ENCODE measurements at regions not wholly inside any gene's neighbourhood (a gene's known extent, or its start where the extent isn't known, plus 50 kb on each side); places are given as distances from the start of the nearest gene placed in this dataset.

DNA sequence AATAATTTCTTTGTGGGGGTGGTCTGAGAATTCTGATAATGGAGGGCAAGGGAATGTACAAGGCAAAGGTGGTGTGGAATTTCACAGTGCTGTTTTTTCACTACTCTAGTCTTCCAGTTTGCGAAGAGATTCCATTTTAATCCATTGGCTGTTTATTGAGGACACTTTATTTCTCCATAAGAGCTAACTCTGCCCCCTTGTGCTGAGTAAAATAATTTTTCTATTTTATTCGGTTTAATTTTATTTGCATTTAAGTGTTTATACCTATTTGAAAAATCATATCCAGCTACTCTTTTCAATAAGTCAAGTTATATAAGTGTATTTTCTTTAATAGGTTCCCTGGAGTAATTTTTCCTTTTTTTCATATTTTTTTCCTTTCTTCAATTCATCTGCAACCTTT, 840.1 kb downstream of the TUSC7 start:
- Histone ChIP-seq H3K27me3 (ENCODE audit: control insufficient read depth, insufficient read depth, low read length) (no peaks in the 10 kb centered on the region), H3K4me3 (ENCODE audit: low read length in 3 of 3) (no peak overlapping the region), H3K4me1 (ENCODE audit: control insufficient read depth in 2 of 3, insufficient read depth in 2 of 3, low read depth in 1 of 3, low read length in 3 of 3) (no peaks in the 10 kb centered on the region), H3K27ac (ENCODE audit: low read depth in 2 of 2, low read length in 2 of 2) (no peak overlapping the region), H3K9me3 (ENCODE audit: control insufficient read depth in 2 of 3, insufficient read depth in 1 of 3, low read length in 3 of 3) (no peaks in the 10 kb centered on the region), H3K36me3 (ENCODE audit: control insufficient read depth in 2 of 3, insufficient read depth in 3 of 3, low read length in 3 of 3) (no peaks in the 10 kb centered on the region), H3K9ac (ENCODE audit: low read length in 3 of 3) (no peak overlapping the region)
- TF ChIP-seq, protein P1, sequence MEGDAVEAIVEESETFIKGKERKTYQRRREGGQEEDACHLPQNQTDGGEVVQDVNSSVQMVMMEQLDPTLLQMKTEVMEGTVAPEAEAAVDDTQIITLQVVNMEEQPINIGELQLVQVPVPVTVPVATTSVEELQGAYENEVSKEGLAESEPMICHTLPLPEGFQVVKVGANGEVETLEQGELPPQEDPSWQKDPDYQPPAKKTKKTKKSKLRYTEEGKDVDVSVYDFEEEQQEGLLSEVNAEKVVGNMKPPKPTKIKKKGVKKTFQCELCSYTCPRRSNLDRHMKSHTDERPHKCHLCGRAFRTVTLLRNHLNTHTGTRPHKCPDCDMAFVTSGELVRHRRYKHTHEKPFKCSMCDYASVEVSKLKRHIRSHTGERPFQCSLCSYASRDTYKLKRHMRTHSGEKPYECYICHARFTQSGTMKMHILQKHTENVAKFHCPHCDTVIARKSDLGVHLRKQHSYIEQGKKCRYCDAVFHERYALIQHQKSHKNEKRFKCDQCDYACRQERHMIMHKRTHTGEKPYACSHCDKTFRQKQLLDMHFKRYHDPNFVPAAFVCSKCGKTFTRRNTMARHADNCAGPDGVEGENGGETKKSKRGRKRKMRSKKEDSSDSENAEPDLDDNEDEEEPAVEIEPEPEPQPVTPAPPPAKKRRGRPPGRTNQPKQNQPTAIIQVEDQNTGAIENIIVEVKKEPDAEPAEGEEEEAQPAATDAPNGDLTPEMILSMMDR (IDR thresholded peaks at IDR 0.05; ENCODE audit: borderline replicate concordance, extremely low read depth, insufficient read depth), result no peak
- DNase-seq, result no peak
- no peak for FAIRE-seq
- intact Hi-C loops (cut with DNase I), result no loop called here

GRCh38 chr3:117550766-117551165, 841.2 kb downstream of the TUSC7 start:
- Histone ChIP-seq H3K36me3 (ENCODE audit: control insufficient read depth in 2 of 3, insufficient read depth in 3 of 3, low read length in 3 of 3) (no peaks in the 10 kb centered on the region), H3K27me3 (ENCODE audit: control insufficient read depth, insufficient read depth, low read length) (no peaks in the 10 kb centered on the region), H3K4me1 (ENCODE audit: control insufficient read depth in 2 of 3, insufficient read depth in 2 of 3, low read depth in 1 of 3, low read length in 3 of 3) (no peaks in the 10 kb centered on the region), H3K9ac (ENCODE audit: low read length in 3 of 3) (no peak overlapping the region), H3K27ac (ENCODE audit: low read depth in 2 of 2, low read length in 2 of 2) (no peak overlapping the region), H3K9me3 (ENCODE audit: control insufficient read depth in 2 of 3, insufficient read depth in 1 of 3, low read length in 3 of 3) (no peaks in the 10 kb centered on the region), H3K4me3 (ENCODE audit: low read length in 3 of 3) (no peak overlapping the region)
- DNase-seq (no peak), FAIRE-seq (no peak)
- intact Hi-C loops (cut with DNase I), result no loop called here
- TF ChIP-seq, protein P1 (IDR thresholded peaks at IDR 0.05; ENCODE audit: borderline replicate concordance, extremely low read depth, insufficient read depth), result no peak

GRCh38 chr3:117553461-117553860, 843.9 kb downstream of the TUSC7 start:
- Histone ChIP-seq H3K36me3 (ENCODE audit: control insufficient read depth in 2 of 3, insufficient read depth in 3 of 3, low read length in 3 of 3) (no peaks in the 10 kb centered on the region), H3K9me3 (ENCODE audit: control insufficient read depth in 2 of 3, insufficient read depth in 1 of 3, low read length in 3 of 3) (no peaks in the 10 kb centered on the region), H3K27ac (ENCODE audit: low read depth in 2 of 2, low read length in 2 of 2) (no peak overlapping the region), H3K9ac (ENCODE audit: low read length in 3 of 3) (no peak overlapping the region), H3K4me3 (ENCODE audit: low read length in 3 of 3) (no peak overlapping the region), H3K4me1 (ENCODE audit: control insufficient read depth in 2 of 3, insufficient read depth in 2 of 3, low read depth in 1 of 3, low read length in 3 of 3) (no peaks in the 10 kb centered on the region), H3K27me3 (ENCODE audit: control insufficient read depth, insufficient read depth, low read length) (no peaks in the 10 kb centered on the region)
- TF ChIP-seq, protein P1 (IDR thresholded peaks at IDR 0.05; ENCODE audit: borderline replicate concordance, extremely low read depth, insufficient read depth), result no peak
- intact Hi-C loops (cut with DNase I), result no loop called here
- FAIRE-seq (no peak), DNase-seq (no peak)

All from kidney (tissue), 13 donors.